ENCODE measurements at regions not wholly inside any gene's neighbourhood (a gene's known extent, or its start where the extent isn't known, plus 50 kb on each side); places are given as distances from the start of the nearest gene placed in this dataset.
A peak's percentile ranks its signal among the peaks of the same experiment; 100 is the strongest.

GRCh38 chr12:104858611-104859543 is 99.2 kb downstream of the SLC41A2 start:
- DNase-seq = peak; percentile 52

GRCh38 chr12:104856531-104856930 is 101.6 kb downstream of the SLC41A2 start:
- no peak for DNase-seq

GRCh38 chr12:104855599-104855998 is 102.5 kb downstream of the SLC41A2 start:
- no peak for DNase-seq

GRCh38 chr12:104852896-104853295 is 105.2 kb downstream of the SLC41A2 start:
- no peak for DNase-seq

- DNase-seq = no peak
Observed at GRCh38 chr12:104852102-104852501, 106.0 kb downstream of the SLC41A2 start.

GRCh38 chr12:104850781-104851180 is 107.3 kb downstream of the SLC41A2 start:
- no peak for DNase-seq

- DNase-seq = no peak
Observed at GRCh38 chr12:104846056-104846767, 111.9 kb downstream of the SLC41A2 start.

- no peak for DNase-seq
Observed at GRCh38 chr12:104844123-104844522, 114.0 kb downstream of the SLC41A2 start.

GRCh38 chr12:104840262-104840661 is 117.8 kb downstream of the SLC41A2 start:
- DNase-seq = no peak

- DNase-seq = no peak
Observed at GRCh38 chr12:104835317-104835716, 122.8 kb downstream of the SLC41A2 start.

GRCh38 chr12:104834607-104835006 is 123.5 kb downstream of the SLC41A2 start:
- DNase-seq = no peak

- DNase-seq = no peak
Observed at GRCh38 chr12:104833756-104834155, 124.3 kb downstream of the SLC41A2 start.

- DNase-seq = peak; percentile 96
Observed at GRCh38 chr12:104828015-104828414, 130.1 kb downstream of the SLC41A2 start.

- DNase-seq = no peak
Observed at GRCh38 chr12:104827587-104827986, 130.5 kb downstream of the SLC41A2 start.

GRCh38 chr12:104825408-104825807 is 132.7 kb downstream of the SLC41A2 start:
- DNase-seq = no peak

- DNase-seq = peak; percentile 99
Observed at GRCh38 chr12:104823985-104824461, 134.1 kb downstream of the SLC41A2 start.

- peak; percentile 40 for DNase-seq
Observed at GRCh38 chr12:104822941-104823340, 135.1 kb downstream of the SLC41A2 start.

GRCh38 chr12:104816845-104817503 is 141.1 kb downstream of the SLC41A2 start:
- DNase-seq = no peak

- no peak for DNase-seq
Observed at GRCh38 chr12:104815935-104816334, 142.2 kb downstream of the SLC41A2 start.

GRCh38 chr12:104814944-104815343 is 143.1 kb downstream of the SLC41A2 start:
- DNase-seq = no peak
